ENCODE measurements at regions not wholly inside any gene's neighbourhood (a gene's known extent, or its start where the extent isn't known, plus 50 kb on each side); places are given as distances from the start of the nearest gene placed in this dataset.

GRCh38 chr6:9514146-9514545 lies 900.7 kb downstream of the TFAP2A start:
- Histone ChIP-seq H3K4me1 (no peaks in the 10 kb centered on the region), H3K9me3 (peaks cover 0 to 13% (median 0%) of the 10 kb centered on the region in 11 donors), H3K36me3 (no peaks in the 10 kb centered on the region), H3K27ac (no peak overlapping the region), H3K4me3 (no peak overlapping the region), H3K27me3 (no peaks in the 10 kb centered on the region)
- DNase-seq (no peak), ATAC-seq (no peak)
- 84 to 91% methylated on average over 1 of the region's 1 CpG for WGBS, 2 donors
- intact Hi-C loops (cut with DNase I), result no loop called here
- no peak for TF ChIP-seq CTCF (IDR thresholded peaks at IDR 0.05)

GRCh38 chr6:9511157-9511556 lies 903.7 kb downstream of the TFAP2A start:
- intact Hi-C loops (cut with DNase I), result no loop called here
- H3K27ac ChIP-seq, result no peak overlapping the region
- no peaks in the 10 kb centered on the region for H3K27me3 ChIP-seq
- 72 to 79% methylated on average over 1 of the region's 1 CpG for WGBS, 2 donors
- no peaks in the 10 kb centered on the region for H3K36me3 ChIP-seq
- no peak for ATAC-seq
- H3K4me3 ChIP-seq, result no peak overlapping the region
- no peak for DNase-seq
- H3K4me1 ChIP-seq, result no peaks in the 10 kb centered on the region
- H3K9me3 ChIP-seq, result peaks cover 0 to 26% (median 4%) of the 10 kb centered on the region in 11 donors
- TF ChIP-seq CTCF (IDR thresholded peaks at IDR 0.05), result no peak

GRCh38 chr6:9507136-9507895 lies 907.6 kb downstream of the TFAP2A start:
- Histone ChIP-seq H3K27me3 (no peaks in the 10 kb centered on the region), H3K27ac (no peak overlapping the region), H3K4me3 (no peak overlapping the region), H3K9me3 (peaks cover 0 to 21% (median 4%) of the 10 kb centered on the region in 11 donors), H3K4me1 (no peaks in the 10 kb centered on the region), H3K36me3 (no peaks in the 10 kb centered on the region)
- intact Hi-C loops (cut with DNase I), result no loop called here
- WGBS, 2 donors, result 80 to 85% methylated on average over 6 of the region's 6 CpGs
- DNase-seq (no peak), ATAC-seq (no peak)
- no peak for TF ChIP-seq CTCF (IDR thresholded peaks at IDR 0.05)

- Histone ChIP-seq H3K36me3 (no peaks in the 10 kb centered on the region), H3K4me1 (no peaks in the 10 kb centered on the region), H3K27ac (no peak overlapping the region), H3K4me3 (no peak overlapping the region), H3K27me3 (no peaks in the 10 kb centered on the region), H3K9me3 (peaks cover 0 to 27% (median 0%) of the 10 kb centered on the region in 11 donors)
- WGBS, 2 donors, result 74 to 82% methylated on average over 2 of the region's 2 CpGs
- intact Hi-C loops (cut with DNase I), result no loop called here
- DNase-seq, result no peak
- ATAC-seq, result no peak
- TF ChIP-seq CTCF (IDR thresholded peaks at IDR 0.05), result no peak
Measured at GRCh38 chr6:9504191-9504590, 910.7 kb downstream of the TFAP2A start.
